Smooth muscle cell (in vitro differentiated cells): ENCODE measurements at regions not wholly inside any gene's neighbourhood (a gene's known extent, or its start where the extent isn't known, plus 50 kb on each side); places are given as distances from the start of the nearest gene placed in this dataset.

Experiments used
- DNase-seq: peaks from one replicate; lab custom pipeline; 2025; ENCODE audit not compliant: unreplicated experiment; lab: John Stamatoyannopoulos, UW
- H2AFZ ChIP-seq: fragments of 200-600 bp; sonication (generic); 2 replicates; pipeline ENCODE4 v1.6.0; 2016; ENCODE audit warnings: antibody characterized with exemption, low read depth, mild to moderate bottlenecking
- H3F3A ChIP-seq: fragments of 200-600 bp; sonication (generic); 2 replicates; pipeline ENCODE4 v1.6.0; 2017; ENCODE audit warnings: antibody characterized with exemption, low read depth
- H3K27ac ChIP-seq: fragments of 200-600 bp; sonication (generic); 2 replicates; pipeline ENCODE4 v1.5.1; 2016; ENCODE audit warnings: low read depth, mild to moderate bottlenecking
- H3K27me3 ChIP-seq: fragments of 200-600 bp; sonication (generic); 2 replicates; pipeline ENCODE4 v1.6.1; 2016; ENCODE audit warnings: low read depth, mild to moderate bottlenecking
- H3K36me3 ChIP-seq: fragments of 200-600 bp; sonication (generic); 2 replicates; pipeline ENCODE4 v1.5.1; 2016; ENCODE audit warnings: low read depth
- H3K4me1 ChIP-seq: fragments of 200-600 bp; sonication (generic); 2 replicates; pipeline ENCODE4 v1.5.1; 2016; ENCODE audit warnings: low read depth
- H3K4me2 ChIP-seq: fragments of 200-600 bp; sonication (generic); 2 replicates; pipeline ENCODE4 v1.6.0; 2016; ENCODE audit warnings: mild to moderate bottlenecking
- H3K4me3 ChIP-seq: fragments of 200-600 bp; sonication (generic); 2 replicates; pipeline ENCODE4 v1.5.1; 2016; ENCODE audit warnings: mild to moderate bottlenecking
- H3K79me2 ChIP-seq: fragments of 200-600 bp; sonication (generic); 2 replicates; pipeline ENCODE4 v1.6.0; 2016; ENCODE audit warnings: low read depth, mild to moderate bottlenecking
- H3K9ac ChIP-seq: fragments of 200-600 bp; sonication (generic); 2 replicates; pipeline ENCODE4 v1.6.0; 2016; ENCODE audit warnings: low read depth
- H3K9me3 ChIP-seq: fragments of 200-600 bp; sonication (generic); replicated peaks from 2 replicates; pipeline ENCODE4 v1.5.1; 2016; ENCODE audit warnings: low read depth
- H4K20me1 ChIP-seq: fragments of 200-600 bp; sonication (generic); 2 replicates; pipeline ENCODE4 v1.6.0; 2016; ENCODE audit warnings: low read depth
- CTCF ChIP-seq: fragments of 200-600 bp; sonication (generic); IDR thresholded peaks from 2 replicates; pipeline ENCODE4 v1.5.1; 2017; ENCODE audit warnings: borderline replicate concordance, mild to moderate bottlenecking, antibody characterized with exemption; ENCODE audit not compliant: insufficient read depth, poor library complexity, severe bottlenecking
- WGBS: methylation state at CpG from one replicate; pipeline ENCODE4 v1.1.7; 2016; ENCODE audit warnings: low lambda C conversion rate; 5-methylcytosine and 5-hydroxymethylcytosine counted together

- H3K4me2 ChIP-seq, result no peak overlapping the region
- H4K20me1 ChIP-seq, result no peaks in the 10 kb centered on the region
- H3K27ac ChIP-seq, result no peak overlapping the region
- no peaks in the 10 kb centered on the region for H3F3A ChIP-seq
- 96% methylated on average over 7 of the region's 7 CpGs for WGBS
- DNase-seq, result no peak
- H3K4me1 ChIP-seq, result no peaks in the 10 kb centered on the region
- H3K4me3 ChIP-seq, result no peak overlapping the region
- no peaks in the 10 kb centered on the region for H3K79me2 ChIP-seq
- no peak overlapping the region for H3K9ac ChIP-seq
- H3K27me3 ChIP-seq, result peaks cover 4% of the 10 kb centered on the region
- no peaks in the 10 kb centered on the region for H3K36me3 ChIP-seq
- no peak overlapping the region for H2AFZ ChIP-seq
- no peaks in the 10 kb centered on the region for H3K9me3 ChIP-seq
- no peak for TF ChIP-seq CTCF
These were observed 326.8 kb downstream of the DYSF start for GRCh38 chr2:71780162-71780561.

DNA sequence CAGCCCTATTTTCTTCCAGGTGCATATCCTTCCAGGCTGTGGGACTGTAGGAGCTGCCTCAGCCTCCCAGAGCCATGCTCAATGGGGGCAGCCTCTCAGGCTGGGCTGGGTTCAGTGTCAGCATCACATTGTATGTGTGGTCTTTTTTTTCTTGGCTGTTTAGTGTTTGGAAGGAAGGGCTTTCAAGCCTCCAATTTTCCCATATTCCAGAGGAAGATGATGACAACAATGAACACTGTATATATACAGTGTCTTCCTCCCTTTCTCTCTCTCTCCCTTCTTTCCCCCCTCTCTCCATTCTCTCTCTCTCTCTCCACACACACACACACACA is 326.4 kb downstream of the DYSF start:
- Histone ChIP-seq H2AFZ (no peak overlapping the region), H4K20me1 (no peaks in the 10 kb centered on the region), H3K9ac (no peak overlapping the region), H3K4me2 (no peak overlapping the region), H3K27me3 (peaks cover 4% of the 10 kb centered on the region), H3K79me2 (no peaks in the 10 kb centered on the region), H3K4me1 (no peaks in the 10 kb centered on the region), H3K27ac (no peak overlapping the region), H3F3A (no peaks in the 10 kb centered on the region), H3K9me3 (no peaks in the 10 kb centered on the region), H3K4me3 (no peak overlapping the region), H3K36me3 (no peaks in the 10 kb centered on the region)
- no peak for TF ChIP-seq CTCF
- no peak for DNase-seq

- no peak overlapping the region for H2AFZ ChIP-seq
- WGBS, result 76% methylated on average over 8 of the region's 8 CpGs
- no peak overlapping the region for H3K9ac ChIP-seq
- H3K79me2 ChIP-seq, result no peaks in the 10 kb centered on the region
- H4K20me1 ChIP-seq, result no peaks in the 10 kb centered on the region
- no peak overlapping the region for H3K27ac ChIP-seq
- H3K4me2 ChIP-seq, result no peak overlapping the region
- no peak overlapping the region for H3K4me3 ChIP-seq
- H3F3A ChIP-seq, result no peaks in the 10 kb centered on the region
- DNase-seq, result no peak
- H3K36me3 ChIP-seq, result no peaks in the 10 kb centered on the region
- H3K4me1 ChIP-seq, result no peaks in the 10 kb centered on the region
- no peak for TF ChIP-seq CTCF
- no peaks in the 10 kb centered on the region for H3K9me3 ChIP-seq
- peaks cover 4% of the 10 kb centered on the region for H3K27me3 ChIP-seq
These were observed 325.8 kb downstream of the DYSF start for GRCh38 chr2:71778936-71779773.

GRCh38 chr2:71778514-71778913 is 325.2 kb downstream of the DYSF start:
- Histone ChIP-seq H2AFZ (no peak overlapping the region), H3K36me3 (no peaks in the 10 kb centered on the region), H3K4me2 (no peak overlapping the region), H3K27me3 (peaks cover 4% of the 10 kb centered on the region), H3K9me3 (no peaks in the 10 kb centered on the region), H3F3A (no peaks in the 10 kb centered on the region), H4K20me1 (no peaks in the 10 kb centered on the region), H3K27ac (no peak overlapping the region), H3K4me1 (no peaks in the 10 kb centered on the region), H3K4me3 (no peak overlapping the region), H3K79me2 (no peaks in the 10 kb centered on the region), H3K9ac (no peak overlapping the region)
- TF ChIP-seq CTCF, result no peak
- WGBS, result 61% methylated on average over 2 of the region's 2 CpGs
- DNase-seq, result no peak
